ENCODE measurements at regions not wholly inside any gene's neighbourhood (a gene's known extent, or its start where the extent isn't known, plus 50 kb on each side); places are given as distances from the start of the nearest gene placed in this dataset.

DNA sequence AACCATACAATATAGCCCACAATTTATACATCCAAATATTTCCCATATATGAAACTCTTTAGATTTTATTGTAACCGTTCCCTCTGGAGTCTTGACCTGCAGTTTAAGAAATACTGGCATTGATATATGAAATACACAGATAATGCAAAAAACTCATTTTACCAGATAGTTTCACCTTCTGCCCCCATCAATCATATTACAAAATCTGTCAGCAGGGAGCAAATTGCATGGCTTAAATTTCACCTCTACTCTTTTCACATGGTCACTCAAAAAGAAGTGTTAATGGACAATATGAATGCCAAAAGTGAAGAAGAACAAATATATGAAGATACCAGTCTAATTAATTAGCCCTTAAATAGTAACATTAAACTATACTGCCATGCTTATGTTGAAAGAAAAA is 57.0 kb upstream of the TMEM106B start:
- TF ChIP-seq, protein P1, sequence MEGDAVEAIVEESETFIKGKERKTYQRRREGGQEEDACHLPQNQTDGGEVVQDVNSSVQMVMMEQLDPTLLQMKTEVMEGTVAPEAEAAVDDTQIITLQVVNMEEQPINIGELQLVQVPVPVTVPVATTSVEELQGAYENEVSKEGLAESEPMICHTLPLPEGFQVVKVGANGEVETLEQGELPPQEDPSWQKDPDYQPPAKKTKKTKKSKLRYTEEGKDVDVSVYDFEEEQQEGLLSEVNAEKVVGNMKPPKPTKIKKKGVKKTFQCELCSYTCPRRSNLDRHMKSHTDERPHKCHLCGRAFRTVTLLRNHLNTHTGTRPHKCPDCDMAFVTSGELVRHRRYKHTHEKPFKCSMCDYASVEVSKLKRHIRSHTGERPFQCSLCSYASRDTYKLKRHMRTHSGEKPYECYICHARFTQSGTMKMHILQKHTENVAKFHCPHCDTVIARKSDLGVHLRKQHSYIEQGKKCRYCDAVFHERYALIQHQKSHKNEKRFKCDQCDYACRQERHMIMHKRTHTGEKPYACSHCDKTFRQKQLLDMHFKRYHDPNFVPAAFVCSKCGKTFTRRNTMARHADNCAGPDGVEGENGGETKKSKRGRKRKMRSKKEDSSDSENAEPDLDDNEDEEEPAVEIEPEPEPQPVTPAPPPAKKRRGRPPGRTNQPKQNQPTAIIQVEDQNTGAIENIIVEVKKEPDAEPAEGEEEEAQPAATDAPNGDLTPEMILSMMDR (IDR thresholded peaks at IDR 0.05; ENCODE audit: low read depth, low read length, poor library complexity, severe bottlenecking) = no peak
- TF ChIP-seq EZH2phosphoT487 (IDR thresholded peaks at IDR 0.05; ENCODE audit: borderline replicate concordance, low read length) = no peak
